Lung (tissue), 11 donors: ENCODE measurements at regions not wholly inside any gene's neighbourhood (a gene's known extent, or its start where the extent isn't known, plus 50 kb on each side); places are given as distances from the start of the nearest gene placed in this dataset.

Experiments
- ATAC-seq: fragments of 200-7000 bp; cut with Tn5 transposase; one replicate; pipeline ENCODE4 v1.9.1; 2020; ENCODE audit warnings: moderate number of reproducible peaks; ENCODE audit not compliant: insufficient read depth, low FRiP score
- DNase-seq, 3 donors: peaks; one replicate each; pipeline ENCODE4 v3.0.0-alpha.2; 2013 to 2017
- H3K27ac ChIP-seq, 2 donors: one replicate each; pipeline ENCODE4 v1.5.1; 2013; ENCODE audit warnings: mild to moderate bottlenecking in 2 of 2, moderate library complexity in 2 of 2, control low read depth in 1 of 2, inconsistent platforms in 1 of 2, low read depth in 1 of 2, low read length in 1 of 2
- H3K27me3 ChIP-seq, 3 donors: one replicate each; pipeline ENCODE4 v1.5.1; 2013; ENCODE audit warnings: low read length in 2 of 3; ENCODE audit not compliant: control insufficient read depth in 3 of 3, insufficient read depth in 3 of 3
- H3K36me3 ChIP-seq, 4 donors: one replicate each; pipeline ENCODE4 v1.5.1; 2013; ENCODE audit warnings: low read length in 4 of 4, mild to moderate bottlenecking in 1 of 4, moderate library complexity in 1 of 4; ENCODE audit not compliant: control insufficient read depth in 4 of 4, insufficient read depth in 4 of 4
- H3K4me1 ChIP-seq, 5 donors: one replicate each; pipeline ENCODE4 v1.5.1; 2013; ENCODE audit warnings: low read length in 5 of 5, mild to moderate bottlenecking in 2 of 5, moderate library complexity in 1 of 5; ENCODE audit not compliant: control insufficient read depth in 5 of 5, insufficient read depth in 5 of 5
- H3K4me3 ChIP-seq: one replicate; pipeline ENCODE4 v1.5.1; 2013; ENCODE audit warnings: mild to moderate bottlenecking, control low read depth, moderate library complexity
- H3K9ac ChIP-seq, 2 donors: one replicate each; pipeline ENCODE4 v1.5.1; 2013; ENCODE audit warnings: low read length in 2 of 2, control low read depth in 1 of 2; ENCODE audit not compliant: insufficient read depth in 1 of 2
- H3K9me3 ChIP-seq, 4 donors: one replicate each; pipeline ENCODE4 v1.5.1; 2013; ENCODE audit warnings: low read length in 3 of 4, mild to moderate bottlenecking in 1 of 4, moderate library complexity in 1 of 4; ENCODE audit not compliant: control insufficient read depth in 4 of 4, insufficient read depth in 3 of 4
- CTCF ChIP-seq: IDR thresholded peaks from 2 replicates; pipeline ENCODE4 v1.5.1; 2012; ENCODE audit warnings: mild to moderate bottlenecking; ENCODE audit errors: control extremely low read depth, extremely low read depth
- WGBS, 2 donors: extraction: QIAGEN DNeasy Blood & Tissue Kit; methylation state at CpG; one replicate each; pipeline ENCODE4 v1.1.7; 2013; 5-methylcytosine and 5-hydroxymethylcytosine counted together
- donor health status: control.
- donor health status: control.
- donor health status: Bipolar disorder and iron deficiency.
- donor health status: healthy.
- donor health status: DM: yes; HTN: yes; CAD: no.

- TF ChIP-seq CTCF = no peak
- 77 to 86% methylated on average over 6 of the region's 6 CpGs for WGBS, 2 donors
- no peak overlapping the region for H3K27ac ChIP-seq
- peaks cover 0 to 20% (median 8%) of the 10 kb centered on the region in 5 donors for H3K4me1 ChIP-seq
- DNase-seq (no peak), ATAC-seq (no peak)
- H3K36me3 ChIP-seq = no peaks in the 10 kb centered on the region
- H3K9ac ChIP-seq = no peak overlapping the region
- H3K4me3 ChIP-seq = no peak overlapping the region
- H3K9me3 ChIP-seq = no peaks in the 10 kb centered on the region
- H3K27me3 ChIP-seq = no peaks in the 10 kb centered on the region
These were observed 218.0 kb upstream of the ZNF32 start for GRCh38 chr10:43866712-43867111.

- Histone ChIP-seq H3K27ac (no peak overlapping the region), H3K4me3 (no peak overlapping the region), H3K4me1 (peaks cover 0 to 20% (median 8%) of the 10 kb centered on the region in 5 donors), H3K9ac (no peak overlapping the region), H3K27me3 (no peaks in the 10 kb centered on the region), H3K36me3 (no peaks in the 10 kb centered on the region), H3K9me3 (no peaks in the 10 kb centered on the region)
- no peak for ATAC-seq
- DNase-seq = peak; percentile 52 to 79 (median 57)
- 77 to 88% methylated on average over 13 of the region's 13 CpGs for WGBS, 2 donors
- no peak for TF ChIP-seq CTCF
These were observed 216.8 kb upstream of the ZNF32 start for GRCh38 chr10:43865265-43866135.

- Histone ChIP-seq H3K9ac (no peak overlapping the region), H3K36me3 (no peaks in the 10 kb centered on the region), H3K4me3 (no peak overlapping the region), H3K4me1 (peaks cover 0 to 20% (median 8%) of the 10 kb centered on the region in 5 donors), H3K9me3 (no peaks in the 10 kb centered on the region), H3K27ac (peak overlapping the region in 1 of 2 donors; percentile 68), H3K27me3 (no peaks in the 10 kb centered on the region)
- TF ChIP-seq CTCF = no peak
- WGBS, 2 donors = 94 to 95% methylated on average over 6 of the region's 6 CpGs
- ATAC-seq (no peak), DNase-seq (no peak)
These were observed 216.0 kb upstream of the ZNF32 start for GRCh38 chr10:43864656-43865055.
